Astrocyte (in vitro differentiated cells and primary cell): ENCODE measurements at regions not wholly inside any gene's neighbourhood (a gene's known extent, or its start where the extent isn't known, plus 50 kb on each side); places are given as distances from the start of the nearest gene placed in this dataset.

Source experiments
- DNase-seq: peaks from one replicate; pipeline ENCODE4 v3.0.0-alpha.2; 2010; ENCODE audit warnings: low read depth
- FAIRE-seq: peaks from 2 replicates; lab custom pipeline; 2011; peaks lifted over from hg19 to GRCh38; lab: Jason Lieb, UNC
- H2AFZ ChIP-seq: 2 replicates; pipeline ENCODE4 v1.6.0; 2012; ENCODE audit warnings: low read depth, low read length, inconsistent platforms
- H3K27ac ChIP-seq: 2 replicates; pipeline ENCODE4 v1.5.1; 2011; ENCODE audit warnings: low read depth, low read length, inconsistent platforms
- H3K27me3 ChIP-seq: 2 replicates; pipeline ENCODE4 v1.6.0; 2011; ENCODE audit warnings: low read length, inconsistent platforms; ENCODE audit not compliant: insufficient read depth
- H3K36me3 ChIP-seq: 2 replicates; pipeline ENCODE4 v1.5.1; 2011; ENCODE audit warnings: low read length, inconsistent platforms; ENCODE audit not compliant: insufficient read depth
- H3K4me1 ChIP-seq: 2 replicates; pipeline ENCODE4 v1.5.1; 2011; ENCODE audit warnings: low read length, inconsistent platforms; ENCODE audit not compliant: insufficient read depth
- H3K4me2 ChIP-seq: 2 replicates; pipeline ENCODE4 v1.6.0; 2012; ENCODE audit warnings: low read length, inconsistent platforms
- H3K4me3 ChIP-seq: 2 replicates; pipeline ENCODE4 v1.5.1; 2011; ENCODE audit warnings: low read depth, mild to moderate bottlenecking, low read length, inconsistent platforms; ENCODE audit not compliant: insufficient read depth
- H3K79me2 ChIP-seq: 2 replicates; pipeline ENCODE4 v1.6.0; 2012; ENCODE audit warnings: mild to moderate bottlenecking, low read length, inconsistent platforms; ENCODE audit not compliant: insufficient read depth
- H3K9ac ChIP-seq: 2 replicates; pipeline ENCODE4 v1.6.0; 2012; ENCODE audit warnings: mild to moderate bottlenecking, low read length, inconsistent platforms
- H3K9me3 ChIP-seq: 2 replicates; pipeline ENCODE4 v1.5.1; 2012; ENCODE audit warnings: low read depth, mild to moderate bottlenecking, low read length, inconsistent platforms; ENCODE audit not compliant: insufficient read depth
- H4K20me1 ChIP-seq: 2 replicates; pipeline ENCODE4 v1.6.0; 2012; ENCODE audit warnings: low read length, inconsistent platforms; ENCODE audit not compliant: insufficient read depth
- H3K27ac Mint-ChIP-seq: one replicate; pipeline ENCODE4 v1.8.0; 2021; ENCODE audit warnings: mild to moderate bottlenecking, mixed read lengths; ENCODE audit not compliant: unreplicated experiment
- H3K27me3 Mint-ChIP-seq: one replicate; pipeline ENCODE4 v1.8.0; 2021; ENCODE audit warnings: low read depth, mixed read lengths; ENCODE audit not compliant: unreplicated experiment
- H3K36me3 Mint-ChIP-seq: one replicate; pipeline ENCODE4 v1.8.0; 2021; ENCODE audit warnings: low read depth, mixed read lengths; ENCODE audit not compliant: unreplicated experiment
- H3K4me1 Mint-ChIP-seq: one replicate; pipeline ENCODE4 v1.8.0; 2021; ENCODE audit warnings: low read depth, mixed read lengths; ENCODE audit not compliant: unreplicated experiment
- H3K4me3 Mint-ChIP-seq: one replicate; pipeline ENCODE4 v1.8.0; 2021; ENCODE audit warnings: mild to moderate bottlenecking, moderate library complexity, mixed read lengths; ENCODE audit not compliant: unreplicated experiment
- H3K9me3 Mint-ChIP-seq: one replicate; pipeline ENCODE4 v1.8.0; 2021; ENCODE audit warnings: mild to moderate bottlenecking, mixed read lengths; ENCODE audit not compliant: unreplicated experiment
- CTCF ChIP-seq: IDR thresholded peaks from 2 replicates; pipeline ENCODE4 v1.5.1; 2011; ENCODE audit warnings: low read depth, mild to moderate bottlenecking, inconsistent platforms, low read length, moderate library complexity; ENCODE audit not compliant: insufficient read depth
- EZH2 ChIP-seq: IDR thresholded peaks from 2 replicates; pipeline ENCODE4 v1.6.1; 2012; ENCODE audit warnings: mild to moderate bottlenecking, low read length, inconsistent platforms; ENCODE audit not compliant: insufficient read depth

GRCh38 chr7:13153742-13154141 lies 466.3 kb downstream of the ARL4A start:
- Histone ChIP-seq H3K36me3 (no peaks in the 10 kb centered on the region), H3K27me3 (no peaks in the 10 kb centered on the region), H3K79me2 (no peaks in the 10 kb centered on the region), H3K4me1 (no peaks in the 10 kb centered on the region), H3K4me2 (no peak overlapping the region), H3K9ac (no peak overlapping the region), H2AFZ (no peak overlapping the region), H3K9me3 (no peaks in the 10 kb centered on the region), H3K27ac (no peak overlapping the region), H4K20me1 (no peaks in the 10 kb centered on the region), H3K4me3 (no peak overlapping the region)
- FAIRE-seq (no peak), DNase-seq (peak; percentile 3)
- Mint-ChIP-seq H3K36me3 (no peaks in the 10 kb centered on the region), H3K4me1 (no peaks in the 10 kb centered on the region), H3K27me3 (no peaks in the 10 kb centered on the region), H3K4me3 (no peak overlapping the region), H3K27ac (no peak overlapping the region), H3K9me3 (no peaks in the 10 kb centered on the region)
- TF ChIP-seq EZH2 = no peak
- TF ChIP-seq CTCF = no peak

DNA sequence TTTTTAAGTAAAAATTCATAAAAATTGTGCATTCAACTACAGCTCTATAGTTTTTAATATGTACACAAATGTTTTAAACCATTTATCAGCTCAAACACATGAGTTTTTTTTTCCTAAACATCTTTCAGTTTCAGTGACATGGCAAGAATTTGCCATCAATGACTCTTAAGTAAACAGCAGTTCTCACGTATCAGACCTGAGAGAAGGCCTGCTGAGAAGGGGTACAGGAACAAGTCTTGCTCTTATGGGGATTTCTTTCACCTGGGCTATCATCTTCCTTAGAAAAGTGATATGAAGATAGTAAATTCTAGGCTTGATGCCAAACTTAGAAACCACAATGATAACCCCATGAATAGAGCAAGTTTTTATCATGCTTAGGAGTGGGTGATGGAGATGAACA lies 467.8 kb downstream of the ARL4A start:
- no peak overlapping the region for H3K4me3 ChIP-seq
- FAIRE-seq = no peak
- Mint-ChIP-seq H3K4me3 (no peak overlapping the region), H3K27me3 (no peaks in the 10 kb centered on the region), H3K27ac (peak overlapping the region; percentile 79), H3K4me1 (peaks cover 3% of the 10 kb centered on the region), H3K9me3 (no peaks in the 10 kb centered on the region), H3K36me3 (no peaks in the 10 kb centered on the region)
- no peaks in the 10 kb centered on the region for H3K36me3 ChIP-seq
- no peak for DNase-seq
- no peaks in the 10 kb centered on the region for H3K79me2 ChIP-seq
- H3K9me3 ChIP-seq = no peaks in the 10 kb centered on the region
- H3K9ac ChIP-seq = no peak overlapping the region
- no peak overlapping the region for H3K27ac ChIP-seq
- no peak overlapping the region for H3K4me2 ChIP-seq
- no peak overlapping the region for H2AFZ ChIP-seq
- no peaks in the 10 kb centered on the region for H3K27me3 ChIP-seq
- no peaks in the 10 kb centered on the region for H4K20me1 ChIP-seq
- TF ChIP-seq CTCF (no peak), EZH2 (no peak)
- H3K4me1 ChIP-seq = no peaks in the 10 kb centered on the region

DNA sequence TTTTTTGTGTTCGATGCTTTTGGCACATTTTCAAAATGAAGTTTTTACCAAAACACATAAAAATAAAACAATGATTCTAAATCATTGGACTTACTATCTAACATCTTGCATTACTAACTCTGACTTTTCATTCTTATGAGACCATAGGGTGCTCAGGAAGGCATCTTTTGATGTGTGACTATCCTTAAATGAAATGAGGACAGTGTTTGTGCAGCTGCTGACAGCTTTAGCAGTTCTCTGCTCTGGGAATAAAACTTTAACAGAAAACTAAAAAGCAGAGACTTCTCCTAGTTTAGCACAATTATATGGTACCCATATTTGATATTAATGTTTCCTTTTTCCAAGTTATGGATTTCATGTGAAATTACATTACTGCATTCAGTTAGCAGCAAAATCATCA lies 471.6 kb downstream of the ARL4A start:
- no peaks in the 10 kb centered on the region for H3K9me3 ChIP-seq

More for the DNA sequence above, 471.6 kb downstream of the ARL4A start:
- Histone ChIP-seq H2AFZ (no peak overlapping the region), H3K36me3 (no peaks in the 10 kb centered on the region), H4K20me1 (no peaks in the 10 kb centered on the region), H3K4me3 (no peak overlapping the region), H3K4me1 (no peaks in the 10 kb centered on the region), H3K27ac (no peak overlapping the region), H3K9ac (no peak overlapping the region), H3K27me3 (no peaks in the 10 kb centered on the region), H3K4me2 (no peak overlapping the region), H3K79me2 (no peaks in the 10 kb centered on the region)
- FAIRE-seq = no peak
- no peaks in the 10 kb centered on the region for H3K36me3 Mint-ChIP-seq
- H3K27ac Mint-ChIP-seq = no peak overlapping the region
- no peaks in the 10 kb centered on the region for H3K9me3 Mint-ChIP-seq
- peaks cover 3% of the 10 kb centered on the region for H3K4me1 Mint-ChIP-seq
- no peak for DNase-seq
- no peak for TF ChIP-seq EZH2
- no peak for TF ChIP-seq CTCF
- no peak overlapping the region for H3K4me3 Mint-ChIP-seq
- no peaks in the 10 kb centered on the region for H3K27me3 Mint-ChIP-seq
